HG02571 (cell line): ENCODE measurements at regions not wholly inside any gene's neighbourhood (a gene's known extent, or its start where the extent isn't known, plus 50 kb on each side); places are given as distances from the start of the nearest gene placed in this dataset.

Experiments used
- ATAC-seq: cut with Tn5 transposase; IDR thresholded peaks from one replicate; pipeline ENCODE4 v1.9.1; 2021; ENCODE audit warnings: mild to moderate bottlenecking, moderate library complexity; ENCODE audit not compliant: unreplicated experiment

GRCh38 chr4:177687117-177687516 lies 244.9 kb upstream of the AGA start:
- ATAC-seq, result no peak

GRCh38 chr4:177692907-177693306 lies 250.7 kb upstream of the AGA start:
- ATAC-seq, result no peak

GRCh38 chr4:177696438-177696966 lies 254.3 kb upstream of the AGA start:
- no peak for ATAC-seq

- ATAC-seq, result no peak
Observed at GRCh38 chr4:177699365-177700213, 257.4 kb upstream of the AGA start.

- ATAC-seq, result no peak
Observed at GRCh38 chr4:177706916-177707315, 264.7 kb upstream of the AGA start.

GRCh38 chr4:177713454-177713853 lies 271.2 kb upstream of the AGA start:
- ATAC-seq, result no peak

GRCh38 chr4:177717407-177717806 lies 275.2 kb upstream of the AGA start:
- ATAC-seq, result no peak

- no peak for ATAC-seq
Observed at GRCh38 chr4:177718514-177718913, 276.3 kb upstream of the AGA start.

GRCh38 chr4:177726111-177726510 lies 283.9 kb upstream of the AGA start:
- ATAC-seq, result no peak

- no peak for ATAC-seq
Observed at GRCh38 chr4:177728361-177729152, 286.3 kb upstream of the AGA start.

- no peak for ATAC-seq
Observed at GRCh38 chr4:177729681-177730080, 287.4 kb upstream of the AGA start.

- ATAC-seq, result no peak
Observed at GRCh38 chr4:177737387-177737940, 295.2 kb upstream of the AGA start.

- no peak for ATAC-seq
Observed at GRCh38 chr4:177740563-177740962, 298.3 kb upstream of the AGA start.

- ATAC-seq, result no peak
Observed at GRCh38 chr4:177759729-177760128, 317.5 kb upstream of the AGA start.

- no peak for ATAC-seq
Observed at GRCh38 chr4:177761692-177762091, 319.5 kb upstream of the AGA start.

- no peak for ATAC-seq
Observed at GRCh38 chr4:177769155-177769554, 326.9 kb upstream of the AGA start.

- ATAC-seq, result no peak
Observed at GRCh38 chr4:177770776-177771175, 328.5 kb upstream of the AGA start.

- no peak for ATAC-seq
Observed at GRCh38 chr4:177771645-177772044, 329.4 kb upstream of the AGA start.

GRCh38 chr4:177778623-177779022 lies 336.4 kb upstream of the AGA start:
- no peak for ATAC-seq

- no peak for ATAC-seq
Observed at GRCh38 chr4:177785000-177785399, 342.8 kb upstream of the AGA start.

- no peak for ATAC-seq
Observed at GRCh38 chr4:177789610-177790009, 347.4 kb upstream of the AGA start.

- no peak for ATAC-seq
Observed at GRCh38 chr4:177791188-177791587, 349.0 kb upstream of the AGA start.
